Epithelial cell of prostate (primary cell): ENCODE measurements at regions not wholly inside any gene's neighbourhood (a gene's known extent, or its start where the extent isn't known, plus 50 kb on each side); places are given as distances from the start of the nearest gene placed in this dataset.
"Not testable (repeated sequence)": the region's sequence is repeated elsewhere in the genome, so short reads cannot be mapped to it uniquely, and the experiment has no call there.

ENCODE experiments used
- DNase-seq: peaks from one replicate; pipeline ENCODE4 v3.0.0-alpha.2; 2011; ENCODE audit warnings: low read depth, low spot score
- H3K27ac ChIP-seq: fragments of 450-650 bp; 2 replicates; pipeline ENCODE4 v1.5.1; 2017; ENCODE audit warnings: mild to moderate bottlenecking

DNA sequence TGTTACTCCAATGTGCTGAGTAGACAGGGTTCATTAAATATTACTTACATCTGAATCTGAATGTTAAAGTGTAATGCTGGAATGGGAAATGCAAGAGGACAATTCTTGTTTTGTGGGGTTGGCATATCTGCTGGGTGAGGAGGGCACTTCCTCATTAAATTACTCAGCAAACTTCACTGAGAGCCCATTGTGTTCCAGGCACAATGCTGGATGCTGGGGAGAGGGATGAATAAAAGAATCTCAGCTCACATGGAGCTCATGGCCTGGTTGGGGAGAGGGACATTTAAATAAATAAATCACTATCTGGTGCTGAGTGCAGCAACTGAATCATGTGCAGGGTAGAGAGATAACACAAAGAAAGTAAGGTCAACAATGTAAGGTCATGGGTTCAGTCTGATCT is 199.2 kb upstream of the CFAP20DC start:
- no peak for DNase-seq
- H3K27ac ChIP-seq, result no peak overlapping the region

DNA sequence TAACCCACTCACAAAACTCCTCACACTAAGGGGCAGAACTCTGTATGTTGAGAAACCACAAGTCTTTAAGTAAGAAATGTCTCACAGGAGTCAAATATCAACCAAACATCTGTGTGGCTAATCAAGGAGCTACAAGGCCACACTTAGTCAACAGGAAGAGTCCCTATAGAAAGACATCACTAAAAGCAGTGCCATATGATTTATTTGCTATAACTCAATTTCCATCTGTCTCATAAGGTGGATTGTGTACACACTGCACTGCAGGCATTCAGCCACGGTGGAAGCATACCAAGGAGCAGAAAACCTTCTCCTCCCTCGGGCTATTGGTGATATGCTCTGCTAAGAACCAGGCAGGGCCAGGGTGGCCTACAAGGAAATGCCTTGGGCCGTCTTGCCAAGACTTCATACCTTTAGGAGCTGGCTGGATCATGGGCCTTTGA is 197.6 kb upstream of the CFAP20DC start:
- H3K27ac ChIP-seq, result peak overlapping the region; percentile 55
- DNase-seq, result peak; percentile 56

- H3K27ac ChIP-seq, result peak overlapping the region; percentile 55
- DNase-seq, result no peak
Measured at GRCh38 chr3:59246719-59247401, 197.0 kb upstream of the CFAP20DC start.

- no peak for DNase-seq
- peak overlapping the region; percentile 55 for H3K27ac ChIP-seq
Measured at GRCh38 chr3:59245859-59246501, 196.2 kb upstream of the CFAP20DC start.

DNA sequence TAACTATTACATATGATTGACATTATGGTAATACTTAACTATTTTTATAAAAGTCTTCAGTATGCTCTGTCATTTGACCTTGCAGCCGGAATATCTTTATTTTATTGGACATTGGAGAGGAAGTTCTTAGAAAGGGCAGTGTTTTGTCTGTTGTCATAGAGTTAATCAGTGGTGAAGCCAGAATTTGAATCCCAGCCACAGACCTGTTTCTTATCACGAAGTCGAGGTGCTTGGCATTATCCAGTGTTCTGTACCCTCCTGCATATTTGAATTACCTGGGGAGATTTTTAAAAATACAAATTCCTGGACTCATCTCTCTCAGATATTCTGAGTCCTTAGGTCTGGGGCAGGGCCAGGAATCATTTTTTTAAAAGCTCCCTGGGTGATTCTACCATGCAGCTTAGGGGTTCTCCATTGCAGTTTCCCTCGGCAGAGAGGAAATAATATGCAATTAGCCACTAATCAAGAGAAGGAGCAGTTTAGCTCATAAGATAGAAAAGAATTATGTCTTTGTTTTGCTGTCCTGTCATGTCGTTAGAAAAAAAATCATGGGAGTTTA is 195.6 kb upstream of the CFAP20DC start:
- DNase-seq, result no peak
- H3K27ac ChIP-seq, result peak overlapping the region; percentile 55

DNA sequence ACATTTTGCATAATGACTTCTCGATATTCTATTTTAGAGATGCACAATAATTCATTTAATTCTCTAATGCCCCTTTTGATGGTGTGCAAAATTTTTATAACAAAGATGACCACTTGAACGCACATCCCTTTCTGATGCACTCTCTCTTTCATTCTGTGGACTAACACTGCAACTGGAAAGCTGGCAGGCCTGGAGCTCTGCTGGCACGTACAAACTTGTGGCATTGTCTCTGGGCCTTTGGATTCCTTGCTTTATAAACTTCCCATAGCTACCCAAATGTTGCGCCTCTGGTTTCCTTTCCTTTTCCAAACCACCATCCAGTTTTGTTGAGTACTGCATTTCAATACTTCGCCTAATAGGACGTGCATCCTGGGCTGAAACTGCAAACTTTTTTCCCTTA is 194.5 kb upstream of the CFAP20DC start:
- DNase-seq, result no peak
- no peak overlapping the region for H3K27ac ChIP-seq

GRCh38 chr3:59243476-59243875 is 193.7 kb upstream of the CFAP20DC start:
- no peak for DNase-seq
- H3K27ac ChIP-seq, result no peak overlapping the region

DNA sequence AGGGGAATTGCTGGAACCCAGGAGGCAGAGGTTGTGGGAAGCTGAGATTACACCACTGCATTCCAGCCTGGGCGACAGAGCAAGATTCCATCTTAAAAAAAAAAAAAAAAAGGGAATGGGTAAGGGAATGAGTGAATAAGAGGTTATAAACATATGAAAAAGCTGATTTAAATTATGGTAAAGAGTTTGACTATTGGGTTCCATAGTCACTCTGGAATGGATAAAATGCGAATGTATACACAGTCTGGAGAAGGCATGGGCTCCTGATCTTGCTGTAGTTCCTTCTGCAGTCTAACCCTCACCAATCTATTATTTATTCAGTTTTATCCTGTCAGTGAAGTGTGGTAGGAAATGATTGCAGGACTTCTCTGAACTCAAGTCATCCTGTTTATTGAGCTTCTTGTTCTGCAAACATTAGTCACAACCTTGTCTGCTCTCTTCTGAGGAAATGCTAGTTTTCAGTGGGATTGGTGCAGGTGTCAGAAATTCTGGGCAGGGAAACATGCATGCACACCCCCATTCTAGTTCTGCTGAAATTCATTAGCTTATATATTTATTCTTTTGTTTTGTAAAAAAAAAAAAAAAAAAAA is 190.9 kb upstream of the CFAP20DC start:
- H3K27ac ChIP-seq, result peak overlapping the region; percentile 45
- no peak for DNase-seq

GRCh38 chr3:59237121-59237520 is 187.3 kb upstream of the CFAP20DC start:
- DNase-seq, result peak; percentile 49
- peak overlapping the region; percentile 81 for H3K27ac ChIP-seq

DNA sequence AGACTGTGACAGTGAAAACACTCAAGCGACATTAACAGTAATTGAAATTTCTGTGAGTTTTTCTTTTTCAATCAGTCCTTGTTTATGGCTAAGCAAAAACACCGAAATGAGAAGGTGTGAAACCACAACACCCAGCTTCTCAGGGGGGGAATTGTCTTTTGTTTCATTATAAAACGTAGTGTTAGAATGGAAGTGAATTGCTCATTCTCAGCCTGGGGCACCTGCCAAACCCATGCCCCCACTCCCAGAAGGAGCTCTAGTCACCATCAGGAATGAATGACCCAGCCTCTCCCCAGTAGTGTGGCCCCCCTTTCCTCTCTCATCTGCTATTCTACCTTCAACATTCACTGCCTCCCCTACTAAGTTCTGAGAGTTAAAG is 185.8 kb upstream of the CFAP20DC start:
- H3K27ac ChIP-seq, result peak overlapping the region; percentile 81

GRCh38 chr3:59234884-59235633 is 185.2 kb upstream of the CFAP20DC start:
- no peak for DNase-seq
- no peak overlapping the region for H3K27ac ChIP-seq

More for the DNA sequence above, 185.8 kb upstream of the CFAP20DC start:
- DNase-seq, result no peak

DNA sequence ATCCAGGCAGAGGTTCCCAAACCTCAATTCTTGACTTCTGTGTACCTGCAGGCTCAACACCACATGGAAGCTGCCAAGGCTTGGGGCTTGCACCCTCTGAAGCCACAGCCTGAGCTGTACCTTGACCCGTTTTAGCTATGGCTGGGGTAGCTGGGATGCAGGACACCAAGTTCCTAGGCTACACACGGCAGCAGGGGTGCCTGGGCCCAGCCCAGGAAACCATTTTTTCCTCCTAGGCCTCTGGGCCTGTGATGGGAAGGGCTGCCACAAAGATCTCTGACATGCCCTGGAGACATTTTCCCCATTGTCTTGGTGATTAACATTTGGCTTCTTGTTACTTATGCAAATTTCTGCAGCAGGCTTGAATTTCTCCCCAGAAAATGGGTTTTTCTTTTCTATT is 180.6 kb upstream of the CFAP20DC start:
- DNase-seq, H3K27ac ChIP-seq: not testable (repeated sequence)

- DNase-seq, result no peak
- no peak overlapping the region for H3K27ac ChIP-seq
Measured at GRCh38 chr3:59213860-59214259, 164.0 kb upstream of the CFAP20DC start.

DNA sequence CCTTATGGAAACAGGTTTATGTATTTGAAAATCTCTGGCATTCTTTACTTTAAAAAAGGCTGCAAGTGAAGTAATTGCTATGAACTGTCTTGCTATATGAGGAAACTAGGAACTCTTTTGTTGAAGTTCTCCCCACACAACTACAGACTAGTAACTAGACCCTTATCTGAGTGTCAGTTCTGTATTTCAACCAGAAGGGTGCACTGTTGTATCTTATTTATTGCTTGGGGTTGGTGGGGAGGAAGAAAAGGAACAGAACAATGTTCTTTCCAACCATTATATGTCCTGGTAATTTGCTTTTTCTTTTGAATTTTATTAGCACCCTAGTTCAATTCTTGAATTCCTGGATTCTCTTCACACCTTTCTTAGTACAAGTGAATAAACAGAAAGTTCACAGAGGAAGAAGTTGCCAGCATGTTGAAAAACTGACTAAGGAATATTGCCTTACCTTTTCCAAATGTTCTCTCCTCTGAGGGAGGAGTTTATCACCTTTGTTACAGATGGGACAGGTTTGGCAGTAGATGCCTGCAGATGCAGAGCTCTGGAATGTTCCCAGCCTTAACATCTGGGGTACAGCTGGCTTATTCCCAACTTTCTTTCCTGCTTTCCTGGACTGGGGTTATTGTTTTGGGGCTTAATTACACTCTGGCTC is 162.4 kb upstream of the CFAP20DC start:
- no peak for DNase-seq

GRCh38 chr3:59210260-59210659 is 160.4 kb upstream of the CFAP20DC start:
- DNase-seq, result no peak
- H3K27ac ChIP-seq, result no peak overlapping the region

More for the DNA sequence above, 162.4 kb upstream of the CFAP20DC start:
- H3K27ac ChIP-seq, result peak overlapping the region; percentile 12

GRCh38 chr3:59192473-59192872 is 142.6 kb upstream of the CFAP20DC start:
- H3K27ac ChIP-seq, result peak overlapping the region; percentile 95
- DNase-seq, result peak; percentile 94

DNA sequence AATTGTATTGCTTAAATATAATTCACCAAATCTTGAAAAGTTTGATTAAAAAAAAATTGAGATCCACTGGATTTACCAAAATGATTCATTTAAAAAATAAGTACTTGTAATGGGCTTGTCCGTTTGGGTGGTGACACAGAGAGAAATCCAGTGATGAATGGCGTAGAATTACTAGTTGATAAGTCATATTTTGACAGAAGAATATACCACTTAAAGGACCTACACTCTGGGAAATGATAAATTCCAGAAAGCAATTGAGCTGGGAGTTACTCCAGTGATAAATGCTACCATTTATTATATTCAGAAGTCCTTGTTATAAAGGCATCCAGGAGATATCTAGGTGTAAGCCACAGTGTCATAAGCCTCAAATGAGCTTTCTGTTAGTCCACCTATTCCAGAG is 141.8 kb upstream of the CFAP20DC start:
- no peak for DNase-seq
- peak overlapping the region; percentile 95 for H3K27ac ChIP-seq

DNA sequence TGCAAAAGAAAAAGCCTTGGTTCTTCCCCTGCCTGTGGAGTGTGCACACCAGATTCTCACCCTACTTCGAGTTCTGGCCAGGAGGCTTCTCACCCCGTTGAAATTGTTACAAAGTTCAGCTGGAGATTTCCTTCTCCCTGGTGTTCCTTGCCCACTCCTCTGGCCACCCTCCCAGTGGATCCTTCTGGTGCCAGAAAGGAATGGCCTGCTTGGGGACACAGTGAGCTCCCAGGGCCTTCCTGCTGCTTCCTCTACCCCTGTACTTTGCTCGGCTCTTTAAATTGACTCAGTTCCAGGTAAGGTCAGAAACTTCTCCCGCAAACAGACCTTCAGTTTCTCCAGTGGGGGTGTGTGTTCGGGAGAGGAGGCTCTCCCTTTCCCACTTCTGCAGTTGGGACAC is 140.1 kb upstream of the CFAP20DC start:
- H3K27ac ChIP-seq, result peak overlapping the region; percentile 95
- DNase-seq, result no peak

DNA sequence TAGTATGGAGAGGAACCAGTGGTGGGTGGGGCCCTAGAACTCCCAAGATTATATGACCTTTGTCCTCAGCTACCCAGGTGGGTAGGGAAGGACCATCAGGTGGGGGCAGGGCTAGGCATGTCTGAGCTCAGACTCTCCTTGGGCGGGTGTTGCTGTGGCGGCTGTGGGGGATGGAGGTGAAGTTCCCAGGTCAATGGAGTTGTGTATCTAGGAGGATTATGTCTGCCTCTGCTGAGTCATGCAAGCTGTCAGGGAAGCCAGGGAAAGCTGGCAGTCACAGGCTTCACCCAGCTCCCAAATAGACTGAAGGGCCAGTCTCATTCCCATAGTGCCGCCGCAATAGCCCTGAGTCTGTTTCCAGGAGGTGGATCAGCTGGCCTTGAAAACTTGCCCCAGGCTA is 139.7 kb upstream of the CFAP20DC start:
- H3K27ac ChIP-seq, result peak overlapping the region; percentile 95
- no peak for DNase-seq

GRCh38 chr3:59186725-59187124 is 136.9 kb upstream of the CFAP20DC start:
- H3K27ac ChIP-seq, result no peak overlapping the region
- DNase-seq, result no peak
